ENCODE measurements at regions not wholly inside any gene's neighbourhood (a gene's known extent, or its start where the extent isn't known, plus 50 kb on each side); places are given as distances from the start of the nearest gene placed in this dataset.

- no peaks in the 10 kb centered on the region for H3K4me1 ChIP-seq (ENCODE audit: insufficient read depth, low read length)
- intact Hi-C loops (cut with micrococcal nuclease; ENCODE audit: unreplicated experiment): no loop called here
- no TSS peak for BruUV-seq (replicated peaks)
- POLR2A ChIA-PET: no interaction called here
- WGBS (ENCODE audit: low lambda C conversion rate): 39% methylated on average over 1 of the region's 1 CpG
- no peak overlapping the region for H3K9ac ChIP-seq (ENCODE audit: insufficient read depth, low read depth, low read length)
- H2AFZ ChIP-seq (ENCODE audit: low read length): no peak overlapping the region
- no peaks in the 10 kb centered on the region for H3K9me3 ChIP-seq (ENCODE audit: low read length)
- no peaks in the 10 kb centered on the region for H3K36me3 ChIP-seq (replicated peaks in 1 of 2; ENCODE audit: control insufficient read depth in 1 of 2, insufficient read depth in 2 of 2, low read length in 2 of 2)
- in situ Hi-C loops (cut with HindIII; ENCODE audit: extremely low pct_ligation_motif_present, low pct_unique_long_range_greater_than_20kb): no loop called here
- no peak for FAIRE-seq
- no peak overlapping the region for H3K4me3 ChIP-seq (replicated peaks in 1 of 3; ENCODE audit: insufficient read depth in 1 of 3, low read depth in 2 of 3, low read length in 3 of 3)
- H3K27me3 ChIP-seq (ENCODE audit: control insufficient read depth in 1 of 2, insufficient read depth in 2 of 2, low read length in 2 of 2): peaks cover 0 to 11% of the 10 kb centered on the region in 2 experiments; a peak in 1 of 5 replicates
- CTCF ChIA-PET (ENCODE audit: low intra/inter-chr PET ratio, low total read pairs): no interaction called here
- no peak overlapping the region for H3K4me2 ChIP-seq (ENCODE audit: low read depth, low read length)
- H3K27ac ChIP-seq (ENCODE audit: extremely low read length, insufficient read depth, low read length): no peak overlapping the region
- TF ChIP-seq MAFF (IDR thresholded peaks at IDR 0.05; ENCODE audit: low read depth, low read length) (peak; percentile 91), MAFK (conservative IDR thresholded peaks at IDR 0.05 in 1 of 2, IDR thresholded peaks at IDR 0.05 in 1 of 2; ENCODE audit: low read length in 2 of 2) (peak; percentile 89 to 94), DMAP1 (CRISPR knock-in tag; IDR thresholded peaks at IDR 0.05) (no peak), ZSCAN20 (CRISPR knock-in tag; IDR thresholded peaks at IDR 0.05; ENCODE audit: borderline replicate concordance) (no peak), TMF1 (CRISPR knock-in tag; IDR thresholded peaks at IDR 0.05; ENCODE audit: low read depth) (no peak)
- DNase-seq (ENCODE audit: low spot score): no peak
- no peak for ATAC-seq
- no peaks in the 10 kb centered on the region for H4K20me1 ChIP-seq (ENCODE audit: insufficient read depth, low read length)
- no peaks in the 10 kb centered on the region for H3K79me2 ChIP-seq (ENCODE audit: insufficient read depth, low read length)
Observed at GRCh38 chr16:73274140-73274539, 226.2 kb upstream of the ZFHX3 start.

GRCh38 chr16:73268366-73268993, 220.6 kb upstream of the ZFHX3 start:
- Histone ChIP-seq H3K9ac (ENCODE audit: insufficient read depth, low read depth, low read length) (no peak overlapping the region), H3K36me3 (replicated peaks in 1 of 2; ENCODE audit: control insufficient read depth in 1 of 2, insufficient read depth in 2 of 2, low read length in 2 of 2) (no peaks in the 10 kb centered on the region), H3K9me3 (ENCODE audit: low read length) (no peaks in the 10 kb centered on the region), H3K4me3 (replicated peaks in 1 of 3; ENCODE audit: insufficient read depth in 1 of 3, low read depth in 2 of 3, low read length in 3 of 3) (no peak overlapping the region), H3K27me3 (ENCODE audit: control insufficient read depth in 1 of 2, insufficient read depth in 2 of 2, low read length in 2 of 2) (peaks cover 0 to 14% of the 10 kb centered on the region in 2 experiments; a peak in 2 of 5 replicates), H2AFZ (ENCODE audit: low read length) (no peak overlapping the region), H3K79me2 (ENCODE audit: insufficient read depth, low read length) (no peaks in the 10 kb centered on the region), H4K20me1 (ENCODE audit: insufficient read depth, low read length) (no peaks in the 10 kb centered on the region), H3K4me1 (ENCODE audit: insufficient read depth, low read length) (no peaks in the 10 kb centered on the region), H3K4me2 (ENCODE audit: low read depth, low read length) (no peak overlapping the region), H3K27ac (ENCODE audit: extremely low read length, insufficient read depth, low read length) (no peak overlapping the region)
- CTCF ChIA-PET (ENCODE audit: low intra/inter-chr PET ratio, low total read pairs): no interaction called here
- ATAC-seq: peak; percentile 86
- peak; percentile 12 for DNase-seq (ENCODE audit: low spot score)
- in situ Hi-C loops (cut with HindIII; ENCODE audit: extremely low pct_ligation_motif_present, low pct_unique_long_range_greater_than_20kb): no loop called here
- 56% methylated on average over 12 of the region's 14 CpGs for WGBS (ENCODE audit: low lambda C conversion rate)
- POLR2A ChIA-PET: no interaction called here
- intact Hi-C loops (cut with micrococcal nuclease; ENCODE audit: unreplicated experiment): no loop called here
- BruUV-seq (replicated peaks): no TSS peak
- no peak for TF ChIP-seq MLLT10 (CRISPR knock-in tag; IDR thresholded peaks at IDR 0.05)
- no peak for TF ChIP-seq ZNF234 (CRISPR knock-in tag; conservative IDR thresholded peaks at IDR 0.05)
- no peak for TF ChIP-seq TCF7L2 (IDR thresholded peaks at IDR 0.05; ENCODE audit: low read depth, low read length)
- TF ChIP-seq, protein P1, sequence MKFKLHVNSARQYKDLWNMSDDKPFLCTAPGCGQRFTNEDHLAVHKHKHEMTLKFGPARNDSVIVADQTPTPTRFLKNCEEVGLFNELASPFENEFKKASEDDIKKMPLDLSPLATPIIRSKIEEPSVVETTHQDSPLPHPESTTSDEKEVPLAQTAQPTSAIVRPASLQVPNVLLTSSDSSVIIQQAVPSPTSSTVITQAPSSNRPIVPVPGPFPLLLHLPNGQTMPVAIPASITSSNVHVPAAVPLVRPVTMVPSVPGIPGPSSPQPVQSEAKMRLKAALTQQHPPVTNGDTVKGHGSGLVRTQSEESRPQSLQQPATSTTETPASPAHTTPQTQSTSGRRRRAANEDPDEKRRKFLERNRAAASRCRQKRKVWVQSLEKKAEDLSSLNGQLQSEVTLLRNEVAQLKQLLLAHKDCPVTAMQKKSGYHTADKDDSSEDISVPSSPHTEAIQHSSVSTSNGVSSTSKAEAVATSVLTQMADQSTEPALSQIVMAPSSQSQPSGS (CRISPR knock-in tag; IDR thresholded peaks at IDR 0.05): no peak
- peak; percentile 46 for TF ChIP-seq CTCF (CRISPR knock-in tag; IDR thresholded peaks at IDR 0.05)
- TF ChIP-seq NCOA5 (CRISPR knock-in tag; IDR thresholded peaks at IDR 0.05): no peak
- peak; percentile 49 for TF ChIP-seq STAG1 (CRISPR knock-in tag; IDR thresholded peaks at IDR 0.05)
- TF ChIP-seq ARNT2 (CRISPR knock-in tag; IDR thresholded peaks at IDR 0.05; ENCODE audit: low read depth): no peak
- no peak for TF ChIP-seq PCBP2 (optimal IDR thresholded peaks at IDR 0.05; ENCODE audit: low read depth, low read length, poor library complexity, severe bottlenecking)
- no peak for TF ChIP-seq MIER3 (CRISPR knock-in tag; IDR thresholded peaks at IDR 0.05; ENCODE audit: borderline replicate concordance)
- TF ChIP-seq DR1 (CRISPR knock-in tag; IDR thresholded peaks at IDR 0.05): no peak
- TF ChIP-seq PAWR (CRISPR knock-in tag; IDR thresholded peaks at IDR 0.05; ENCODE audit: borderline replicate concordance): no peak
- FAIRE-seq: no peak

Data from HepG2 (cell line).